Esophagus squamous epithelium (tissue), 4 donors: ENCODE measurements at regions not wholly inside any gene's neighbourhood (a gene's known extent, or its start where the extent isn't known, plus 50 kb on each side); places are given as distances from the start of the nearest gene placed in this dataset.

ENCODE experiments used
- POLR2A ChIP-seq, 4 donors: fragments of 450-650 bp; IDR thresholded peaks; one replicate each; pipeline ENCODE4 v1.6.1; 2017; ENCODE audit warnings: antibody characterized with exemption in 4 of 4, mild to moderate bottlenecking in 4 of 4, moderate library complexity in 3 of 4
- TF ChIP-seq, protein P1 (sequence below), 6 experiments: fragments of 450-650 bp in 4 of 6; fragments of 200-600 bp in 2 of 6; sonication (generic) in 2 of 6; IDR thresholded peaks; one replicate each; pipeline ENCODE4 v1.5.1; 2016 to 2019; ENCODE audit warnings: antibody characterized with exemption in 6 of 6, mild to moderate bottlenecking in 4 of 6, moderate library complexity in 4 of 6

- TF ChIP-seq, protein P1, sequence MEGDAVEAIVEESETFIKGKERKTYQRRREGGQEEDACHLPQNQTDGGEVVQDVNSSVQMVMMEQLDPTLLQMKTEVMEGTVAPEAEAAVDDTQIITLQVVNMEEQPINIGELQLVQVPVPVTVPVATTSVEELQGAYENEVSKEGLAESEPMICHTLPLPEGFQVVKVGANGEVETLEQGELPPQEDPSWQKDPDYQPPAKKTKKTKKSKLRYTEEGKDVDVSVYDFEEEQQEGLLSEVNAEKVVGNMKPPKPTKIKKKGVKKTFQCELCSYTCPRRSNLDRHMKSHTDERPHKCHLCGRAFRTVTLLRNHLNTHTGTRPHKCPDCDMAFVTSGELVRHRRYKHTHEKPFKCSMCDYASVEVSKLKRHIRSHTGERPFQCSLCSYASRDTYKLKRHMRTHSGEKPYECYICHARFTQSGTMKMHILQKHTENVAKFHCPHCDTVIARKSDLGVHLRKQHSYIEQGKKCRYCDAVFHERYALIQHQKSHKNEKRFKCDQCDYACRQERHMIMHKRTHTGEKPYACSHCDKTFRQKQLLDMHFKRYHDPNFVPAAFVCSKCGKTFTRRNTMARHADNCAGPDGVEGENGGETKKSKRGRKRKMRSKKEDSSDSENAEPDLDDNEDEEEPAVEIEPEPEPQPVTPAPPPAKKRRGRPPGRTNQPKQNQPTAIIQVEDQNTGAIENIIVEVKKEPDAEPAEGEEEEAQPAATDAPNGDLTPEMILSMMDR (IDR thresholded peaks at IDR 0.05): no peak
- TF ChIP-seq POLR2A (IDR thresholded peaks at IDR 0.05): no peak
Observed at GRCh38 chr9:134497283-134497860, 144.2 kb upstream of the COL5A1 start.
